ENCODE measurements at regions not wholly inside any gene's neighbourhood (a gene's known extent, or its start where the extent isn't known, plus 50 kb on each side); places are given as distances from the start of the nearest gene placed in this dataset.

- TF ChIP-seq CTCF (optimal IDR thresholded peaks at IDR 0.05 in 1 of 3, IDR thresholded peaks at IDR 0.05 in 1 of 3, conservative IDR thresholded peaks at IDR 0.05 in 1 of 3; ENCODE audit: extremely low read depth in 1 of 3, insufficient read depth in 2 of 3, low read length in 3 of 3) (no peak), EZH2 (IDR thresholded peaks at IDR 0.05; ENCODE audit: low read length) (no peak)
Observed at GRCh38 chr6:149132336-149132735, 185.2 kb upstream of the TAB2 start.

All from keratinocyte (primary cell).